ENCODE measurements at regions not wholly inside any gene's neighbourhood (a gene's known extent, or its start where the extent isn't known, plus 50 kb on each side); places are given as distances from the start of the nearest gene placed in this dataset.
"Not testable (repeated sequence)": the region's sequence is repeated elsewhere in the genome, so short reads cannot be mapped to it uniquely, and the experiment has no call there.

- no peak for DNase-seq
These were observed 262.5 kb downstream of the FRK start for GRCh38 chr6:115798229-115798628.

- DNase-seq, result no peak
These were observed 263.9 kb downstream of the FRK start for GRCh38 chr6:115796829-115797228.

- no peak for DNase-seq
These were observed 264.6 kb downstream of the FRK start for GRCh38 chr6:115796061-115796460.

- DNase-seq, result no peak
These were observed 277.2 kb downstream of the FRK start for GRCh38 chr6:115783402-115784061.

- DNase-seq, result no peak
These were observed 278.1 kb downstream of the FRK start for GRCh38 chr6:115782612-115783011.

GRCh38 chr6:115773741-115774140 lies 286.9 kb downstream of the FRK start:
- DNase-seq, result no peak

- DNase-seq, result no peak
These were observed 289.8 kb downstream of the FRK start for GRCh38 chr6:115770851-115771250.

GRCh38 chr6:115768500-115768899 lies 292.2 kb downstream of the FRK start:
- no peak for DNase-seq

- no peak for DNase-seq
These were observed 292.8 kb downstream of the FRK start for GRCh38 chr6:115767931-115768330.

- no peak for DNase-seq
These were observed 293.8 kb downstream of the FRK start for GRCh38 chr6:115766745-115767462.

- no peak for DNase-seq
These were observed 294.7 kb downstream of the FRK start for GRCh38 chr6:115765966-115766365.

- no peak for DNase-seq
These were observed 301.6 kb downstream of the FRK start for GRCh38 chr6:115759051-115759450.

- no peak for DNase-seq
These were observed 307.2 kb downstream of the FRK start for GRCh38 chr6:115753446-115753845.

GRCh38 chr6:115750946-115751345 lies 309.7 kb downstream of the FRK start:
- DNase-seq, result no peak

- DNase-seq, result no peak
These were observed 310.4 kb downstream of the FRK start for GRCh38 chr6:115750292-115750691.

GRCh38 chr6:115747719-115748118 lies 313.0 kb downstream of the FRK start:
- DNase-seq, result no peak

GRCh38 chr6:115746583-115746982 lies 314.1 kb downstream of the FRK start:
- not testable (repeated sequence) for DNase-seq

- no peak for DNase-seq
These were observed 319.8 kb downstream of the FRK start for GRCh38 chr6:115740907-115741306.

- DNase-seq, result no peak
These were observed 325.1 kb downstream of the FRK start for GRCh38 chr6:115735610-115736009.

GRCh38 chr6:115733426-115733825 lies 327.3 kb downstream of the FRK start:
- DNase-seq, result no peak

GRCh38 chr6:115729036-115729435 lies 331.7 kb downstream of the FRK start:
- DNase-seq, result no peak

- DNase-seq, result no peak
These were observed 332.5 kb downstream of the FRK start for GRCh38 chr6:115728171-115728570.

- DNase-seq, result no peak
These were observed 339.1 kb downstream of the FRK start for GRCh38 chr6:115721564-115721963.

GRCh38 chr6:115720900-115721299 lies 339.8 kb downstream of the FRK start:
- no peak for DNase-seq

GRCh38 chr6:115717472-115717871 lies 343.2 kb downstream of the FRK start:
- DNase-seq, result no peak
